GM23248 (cell line): ENCODE measurements at regions not wholly inside any gene's neighbourhood (a gene's known extent, or its start where the extent isn't known, plus 50 kb on each side); places are given as distances from the start of the nearest gene placed in this dataset.

Experiments used
- EZH2 ChIP-seq: fragments of 200-600 bp; sonication (generic); IDR thresholded peaks from 2 replicates; pipeline ENCODE4 v1.6.1; 2018; ENCODE audit warnings: antibody characterized with exemption, mild to moderate bottlenecking; ENCODE audit not compliant: insufficient read depth, poor library complexity, severe bottlenecking
- EZH2phosphoT487 ChIP-seq: fragments of 200-600 bp; sonication (generic); IDR thresholded peaks from 2 replicates; pipeline ENCODE4 v1.6.1; 2018; ENCODE audit warnings: antibody characterized with exemption, moderate library complexity, mild to moderate bottlenecking, low read depth; ENCODE audit not compliant: insufficient read depth

GRCh38 chr6:56838965-56839364, 115.9 kb upstream of the BEND6 start:
- TF ChIP-seq EZH2phosphoT487 (no peak), EZH2 (no peak)
